K562 (cell line): ENCODE measurements at regions not wholly inside any gene's neighbourhood (a gene's known extent, or its start where the extent isn't known, plus 50 kb on each side); places are given as distances from the start of the nearest gene placed in this dataset.

Experiments
- ATAC-seq: fragments of 200-7000 bp; cut with Tn5 transposase; 3 replicates; pipeline ENCODE4 v1.9.1; 2020; ENCODE audit warnings: moderate library complexity
- BruUV-seq: library from RNA; stranded (reverse); fragments of 400-500 nt; replicated peaks from 2 replicates; lab custom pipeline; 2021; lab: Mats Ljungman, UMichigan
- CTCF ChIA-PET: fragments of 300-600 bp; formaldehyde crosslinking; extraction: SDS; loops from one replicate; lab custom pipeline; 2021; ENCODE audit warnings: low intra/inter-chr PET ratio; lab: Yijun Ruan, JAX
- POLR2A ChIA-PET: fragments of 300-600, 350-650 bp; sonication (Branson Sonifier 250); formaldehyde crosslinking; extraction: SDS; loops from one replicate; lab custom pipeline; 2021; ENCODE audit warnings: antibody characterized with exemption, inconsistent platforms; lab: Yijun Ruan, JAX
- DNase-seq, 4 experiments: peaks; one replicate each; pipeline versions ENCODE4 v3.0.0 to v3.0.0-alpha.2; 2011 to 2018; ENCODE audit warnings: low spot score in 3 of 4, mixed read lengths in 3 of 4; ENCODE audit errors: extremely low read depth in 1 of 4
- FAIRE-seq: peaks from 2 replicates; lab custom pipeline; 2011; peaks lifted over from hg19 to GRCh38; lab: Jason Lieb, UNC
- H2AFZ ChIP-seq: 2 replicates; pipeline ENCODE4 v1.6.0; 2011; ENCODE audit warnings: low read depth, low read length, control low read depth, inconsistent platforms
- H3K27ac ChIP-seq: fragments of 200-600 bp; 3 replicates; pipeline ENCODE4 v1.8.0; 2011; ENCODE audit warnings: low read depth, mild to moderate bottlenecking, control low read depth, inconsistent platforms, low read length, moderate library complexity, mixed read lengths; ENCODE audit errors: extremely low read depth
- H3K27me3 ChIP-seq, 2 experiments: fragments of 300-600 bp in 1 of 2; 2 replicates in 1 of 2; 3 replicates in 1 of 2; pipeline versions ENCODE4 v1.6.0 to v1.8.0; 2011; ENCODE audit warnings: inconsistent platforms in 2 of 2, low read length in 2 of 2, mild to moderate bottlenecking in 1 of 2, mixed read lengths in 1 of 2, moderate library complexity in 1 of 2; ENCODE audit not compliant: control insufficient read depth in 2 of 2, insufficient read depth in 2 of 2
- H3K36me3 ChIP-seq: fragments of 300-600 bp; 3 replicates; pipeline ENCODE4 v1.8.0; 2011; ENCODE audit warnings: mild to moderate bottlenecking, low read length, inconsistent platforms; ENCODE audit not compliant: control insufficient read depth, insufficient read depth
- H3K4me1 ChIP-seq, 2 experiments: fragments of 200-600 bp in 1 of 2; replicated peaks in 1 of 2; 2 replicates in 1 of 2; 3 replicates in 1 of 2; pipeline versions ENCODE4 v1.5.1 to v1.8.0; 2011; ENCODE audit warnings: inconsistent platforms in 2 of 2, low read length in 2 of 2, mild to moderate bottlenecking in 1 of 2, mixed read lengths in 1 of 2, moderate library complexity in 1 of 2; ENCODE audit not compliant: control insufficient read depth in 2 of 2, insufficient read depth in 2 of 2
- H3K4me2 ChIP-seq: 2 replicates; pipeline ENCODE4 v1.6.1; 2011; ENCODE audit warnings: low read length, control low read depth, inconsistent platforms, mixed read lengths; ENCODE audit not compliant: insufficient read depth
- H3K4me3 ChIP-seq: fragments of 200-600 bp; sonication (generic), shearing (Covaris generic); 2 replicates; pipeline ENCODE4 v1.5.1; 2016; ENCODE audit warnings: control low read depth, inconsistent platforms
- H3K79me2 ChIP-seq: fragments of 200-600 bp; 3 replicates; pipeline ENCODE4 v1.8.0; 2011; ENCODE audit warnings: low read length, inconsistent platforms; ENCODE audit not compliant: control insufficient read depth, insufficient read depth
- H3K9ac ChIP-seq, 2 experiments: 2 replicates each; pipeline versions ENCODE4 v1.6.0 to v1.6.1; 2011; ENCODE audit warnings: low read depth in 2 of 2, low read length in 2 of 2, control low read depth in 1 of 2, inconsistent platforms in 1 of 2, mild to moderate bottlenecking in 1 of 2, mixed read lengths in 1 of 2; ENCODE audit not compliant: insufficient read depth in 1 of 2
- H3K9me1 ChIP-seq: one replicate; pipeline ENCODE4 v1.6.0; 2011; ENCODE audit warnings: inconsistent platforms, mild to moderate bottlenecking, low read length, moderate library complexity; ENCODE audit not compliant: control insufficient read depth, insufficient read depth
- H3K9me3 ChIP-seq: replicated peaks from 2 replicates; pipeline ENCODE4 v1.5.1; 2011; ENCODE audit warnings: low read depth, low read length, inconsistent platforms; ENCODE audit not compliant: control insufficient read depth, insufficient read depth
- H4K20me1 ChIP-seq: replicated peaks from 2 replicates; pipeline ENCODE4 v1.6.1; 2011; ENCODE audit warnings: low read length, inconsistent platforms, mixed read lengths; ENCODE audit not compliant: control insufficient read depth, insufficient read depth
- CREBBP ChIP-seq: IDR thresholded peaks from one replicate; pipeline ENCODE4 v1.6.1; 2012; ENCODE audit warnings: low read depth, mild to moderate bottlenecking, control low read depth, inconsistent platforms, low read length
- ZNF224 ChIP-seq: sonication (generic); formaldehyde crosslinking; IDR thresholded peaks from 2 replicates; pipeline ENCODE4 v1.8.0; 2022; ENCODE audit warnings: mild to moderate bottlenecking, missing genetic modification reagents
- ZNF79 ChIP-seq: fragments of 250-450 bp; sonication (Bioruptor Pico); IDR thresholded peaks from 2 replicates; pipeline ENCODE4 v1.4.0; 2020; ENCODE audit warnings: low read depth, mild to moderate bottlenecking, moderate library complexity
- WGBS: fragments of 100-300 bp; shearing (Covaris generic); methylation state at CpG from one replicate; pipeline ENCODE4 v1.1.6; 2016; ENCODE audit warnings: low coverage, mixed read lengths; ENCODE audit not compliant: insufficient coverage; ENCODE audit errors: missing lambda C conversion rate; 5-methylcytosine and 5-hydroxymethylcytosine counted together
- in situ Hi-C: fragments of 300-500 bp; cut with MboI; formaldehyde crosslinking; loops from 4 replicates; pipeline ENCODE4 v1.15.0; 2018; ENCODE audit warnings: inconsistent platforms, mixed read lengths
- intact Hi-C: fragments of 100-400 bp; cut with micrococcal nuclease; formaldehyde crosslinking; loops from 2 replicates; pipeline ENCODE4 v1.14.2; 2022
- TF ChIP-seq, protein P1 (sequence below): fragments of 250-450 bp; sonication (Bioruptor Pico); IDR thresholded peaks from 2 replicates; pipeline ENCODE4 v1.4.0; 2020; ENCODE audit warnings: mild to moderate bottlenecking, moderate library complexity
- TF ChIP-seq, protein P2 (sequence below): sonication (generic); formaldehyde crosslinking; IDR thresholded peaks from 2 replicates; pipeline ENCODE4 v1.8.0; 2023; ENCODE audit warnings: missing genetic modification reagents, mild to moderate bottlenecking, borderline replicate concordance

DNA sequence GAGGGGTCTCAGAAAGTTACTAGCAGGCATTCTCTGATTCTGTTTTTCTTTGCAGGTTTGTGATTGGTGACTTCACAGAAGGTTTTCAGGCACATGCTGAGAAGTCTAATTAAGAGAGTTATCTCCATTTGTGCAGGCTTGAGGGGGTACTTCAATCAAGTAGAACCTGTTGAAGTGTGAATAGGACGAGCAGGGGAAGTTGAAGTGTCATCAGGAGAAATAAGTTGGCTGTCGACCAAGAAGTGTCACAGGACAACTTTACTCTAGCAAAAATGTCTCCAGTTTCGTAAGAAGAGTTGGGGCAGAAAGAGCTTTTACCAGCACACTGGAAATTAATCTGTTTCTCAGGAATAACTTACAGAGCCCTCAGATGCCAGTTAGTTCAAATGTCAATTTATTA is 576.5 kb upstream of the SLITRK5 start:
- no peaks in the 10 kb centered on the region for H3K9me1 ChIP-seq
- intact Hi-C loops = no loop called here
- no peaks in the 10 kb centered on the region for H3K9me3 ChIP-seq
- in situ Hi-C loops = no loop called here
- 0% methylated on average over 3 of the region's 3 CpGs for WGBS
- no peak for ATAC-seq
- no TSS peak for BruUV-seq
- no peaks in the 10 kb centered on the region for H4K20me1 ChIP-seq
- no peak overlapping the region for H3K9ac ChIP-seq
- TF ChIP-seq, protein P1, sequence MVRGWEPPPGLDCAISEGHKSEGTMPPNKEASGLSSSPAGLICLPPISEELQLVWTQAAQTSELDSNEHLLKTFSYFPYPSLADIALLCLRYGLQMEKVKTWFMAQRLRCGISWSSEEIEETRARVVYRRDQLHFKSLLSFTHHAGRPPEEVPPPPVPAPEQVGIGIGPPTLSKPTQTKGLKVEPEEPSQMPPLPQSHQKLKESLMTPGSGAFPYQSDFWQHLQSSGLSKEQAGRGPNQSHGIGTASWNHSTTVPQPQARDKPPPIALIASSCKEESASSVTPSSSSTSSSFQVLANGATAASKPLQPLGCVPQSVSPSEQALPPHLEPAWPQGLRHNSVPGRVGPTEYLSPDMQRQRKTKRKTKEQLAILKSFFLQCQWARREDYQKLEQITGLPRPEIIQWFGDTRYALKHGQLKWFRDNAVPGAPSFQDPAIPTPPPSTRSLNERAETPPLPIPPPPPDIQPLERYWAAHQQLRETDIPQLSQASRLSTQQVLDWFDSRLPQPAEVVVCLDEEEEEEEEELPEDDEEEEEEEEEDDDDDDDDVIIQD (CRISPR knock-in tag) = no peak
- TF ChIP-seq CREBBP (no peak), ZNF79 (CRISPR knock-in tag) (no peak)
- no peak overlapping the region for H2AFZ ChIP-seq
- DNase-seq = peak in 1 of 4 experiments; percentile 21
- no peaks in the 10 kb centered on the region for H3K36me3 ChIP-seq
- POLR2A ChIA-PET = no interaction called here
- FAIRE-seq = no peak
- no peak overlapping the region for H3K4me3 ChIP-seq
- CTCF ChIA-PET = no interaction called here
- no peaks in the 10 kb centered on the region for H3K27me3 ChIP-seq
- H3K4me2 ChIP-seq = no peak overlapping the region
- no peak overlapping the region for H3K27ac ChIP-seq
- no peaks in the 10 kb centered on the region for H3K79me2 ChIP-seq
- no peaks in the 10 kb centered on the region for H3K4me1 ChIP-seq

DNA sequence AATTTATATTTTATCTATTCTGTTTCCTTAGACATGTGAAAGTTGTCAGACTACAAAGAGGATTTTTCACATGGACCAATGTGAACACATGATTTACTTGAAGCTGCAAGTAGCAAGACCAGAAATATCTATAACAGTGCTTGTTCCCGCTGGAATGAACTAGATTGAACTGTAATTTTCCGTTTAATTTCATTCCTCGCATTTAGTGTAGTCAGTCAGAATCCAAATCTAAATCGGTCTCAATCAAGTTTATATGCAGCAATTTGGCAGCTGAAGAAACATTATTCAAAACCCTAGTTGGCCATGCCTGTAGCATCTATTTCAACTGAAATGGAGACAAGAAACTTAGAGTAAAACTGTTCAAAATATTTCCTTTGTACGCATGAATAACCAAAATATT is 570.7 kb upstream of the SLITRK5 start:
- no peak overlapping the region for H3K4me2 ChIP-seq
- FAIRE-seq (no peak), DNase-seq (no peak), ATAC-seq (no peak)
- no peaks in the 10 kb centered on the region for H3K36me3 ChIP-seq
- H3K4me3 ChIP-seq = no peak overlapping the region
- H3K27ac ChIP-seq = no peak overlapping the region
- in situ Hi-C loops = no loop called here
- no peaks in the 10 kb centered on the region for H3K9me3 ChIP-seq
- no peaks in the 10 kb centered on the region for H3K27me3 ChIP-seq
- H3K79me2 ChIP-seq = no peaks in the 10 kb centered on the region
- ChIA-PET CTCF (no interaction called here), POLR2A (no interaction called here)
- H4K20me1 ChIP-seq = no peaks in the 10 kb centered on the region
- H2AFZ ChIP-seq = no peak overlapping the region
- intact Hi-C loops = no loop called here
- no peaks in the 10 kb centered on the region for H3K4me1 ChIP-seq
- WGBS = 5% methylated on average over 4 of the region's 5 CpGs
- BruUV-seq = no TSS peak
- H3K9ac ChIP-seq = no peak overlapping the region
- H3K9me1 ChIP-seq = no peaks in the 10 kb centered on the region
- no peak for TF ChIP-seq ZNF224 (CRISPR knock-in tag)
- TF ChIP-seq, protein P2, sequence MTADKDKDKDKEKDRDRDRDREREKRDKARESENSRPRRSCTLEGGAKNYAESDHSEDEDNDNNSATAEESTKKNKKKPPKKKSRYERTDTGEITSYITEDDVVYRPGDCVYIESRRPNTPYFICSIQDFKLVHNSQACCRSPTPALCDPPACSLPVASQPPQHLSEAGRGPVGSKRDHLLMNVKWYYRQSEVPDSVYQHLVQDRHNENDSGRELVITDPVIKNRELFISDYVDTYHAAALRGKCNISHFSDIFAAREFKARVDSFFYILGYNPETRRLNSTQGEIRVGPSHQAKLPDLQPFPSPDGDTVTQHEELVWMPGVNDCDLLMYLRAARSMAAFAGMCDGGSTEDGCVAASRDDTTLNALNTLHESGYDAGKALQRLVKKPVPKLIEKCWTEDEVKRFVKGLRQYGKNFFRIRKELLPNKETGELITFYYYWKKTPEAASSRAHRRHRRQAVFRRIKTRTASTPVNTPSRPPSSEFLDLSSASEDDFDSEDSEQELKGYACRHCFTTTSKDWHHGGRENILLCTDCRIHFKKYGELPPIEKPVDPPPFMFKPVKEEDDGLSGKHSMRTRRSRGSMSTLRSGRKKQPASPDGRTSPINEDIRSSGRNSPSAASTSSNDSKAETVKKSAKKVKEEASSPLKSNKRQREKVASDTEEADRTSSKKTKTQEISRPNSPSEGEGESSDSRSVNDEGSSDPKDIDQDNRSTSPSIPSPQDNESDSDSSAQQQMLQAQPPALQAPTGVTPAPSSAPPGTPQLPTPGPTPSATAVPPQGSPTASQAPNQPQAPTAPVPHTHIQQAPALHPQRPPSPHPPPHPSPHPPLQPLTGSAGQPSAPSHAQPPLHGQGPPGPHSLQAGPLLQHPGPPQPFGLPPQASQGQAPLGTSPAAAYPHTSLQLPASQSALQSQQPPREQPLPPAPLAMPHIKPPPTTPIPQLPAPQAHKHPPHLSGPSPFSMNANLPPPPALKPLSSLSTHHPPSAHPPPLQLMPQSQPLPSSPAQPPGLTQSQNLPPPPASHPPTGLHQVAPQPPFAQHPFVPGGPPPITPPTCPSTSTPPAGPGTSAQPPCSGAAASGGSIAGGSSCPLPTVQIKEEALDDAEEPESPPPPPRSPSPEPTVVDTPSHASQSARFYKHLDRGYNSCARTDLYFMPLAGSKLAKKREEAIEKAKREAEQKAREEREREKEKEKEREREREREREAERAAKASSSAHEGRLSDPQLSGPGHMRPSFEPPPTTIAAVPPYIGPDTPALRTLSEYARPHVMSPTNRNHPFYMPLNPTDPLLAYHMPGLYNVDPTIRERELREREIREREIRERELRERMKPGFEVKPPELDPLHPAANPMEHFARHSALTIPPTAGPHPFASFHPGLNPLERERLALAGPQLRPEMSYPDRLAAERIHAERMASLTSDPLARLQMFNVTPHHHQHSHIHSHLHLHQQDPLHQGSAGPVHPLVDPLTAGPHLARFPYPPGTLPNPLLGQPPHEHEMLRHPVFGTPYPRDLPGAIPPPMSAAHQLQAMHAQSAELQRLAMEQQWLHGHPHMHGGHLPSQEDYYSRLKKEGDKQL = no peak
